Activated T-cell treated with anti-CD3 and anti-CD28 coated beads, Interleukin-2, amount 50 U/mL, for 48 hours (primary cell): ENCODE measurements at regions not wholly inside any gene's neighbourhood (a gene's known extent, or its start where the extent isn't known, plus 50 kb on each side); places are given as distances from the start of the nearest gene placed in this dataset.

Experiments
- DNase-seq, 2 experiments: peaks; one replicate each; pipeline ENCODE4 v3.0.0-alpha.2; 2020

- DNase-seq = no peak
Measured at GRCh38 chr4:35250331-35250730, 994.0 kb downstream of the ARAP2 start.

GRCh38 chr4:35250761-35251160, 993.6 kb downstream of the ARAP2 start:
- no peak for DNase-seq

- no peak for DNase-seq
Measured at GRCh38 chr4:35252071-35252470, 992.2 kb downstream of the ARAP2 start.

GRCh38 chr4:35252866-35253265, 991.4 kb downstream of the ARAP2 start:
- DNase-seq = no peak

- no peak for DNase-seq
Measured at GRCh38 chr4:35253331-35253730, 991.0 kb downstream of the ARAP2 start.

- DNase-seq = no peak
Measured at GRCh38 chr4:35286434-35286833, 957.9 kb downstream of the ARAP2 start.

- DNase-seq = no peak
Measured at GRCh38 chr4:35300996-35301774, 943.1 kb downstream of the ARAP2 start.

DNA sequence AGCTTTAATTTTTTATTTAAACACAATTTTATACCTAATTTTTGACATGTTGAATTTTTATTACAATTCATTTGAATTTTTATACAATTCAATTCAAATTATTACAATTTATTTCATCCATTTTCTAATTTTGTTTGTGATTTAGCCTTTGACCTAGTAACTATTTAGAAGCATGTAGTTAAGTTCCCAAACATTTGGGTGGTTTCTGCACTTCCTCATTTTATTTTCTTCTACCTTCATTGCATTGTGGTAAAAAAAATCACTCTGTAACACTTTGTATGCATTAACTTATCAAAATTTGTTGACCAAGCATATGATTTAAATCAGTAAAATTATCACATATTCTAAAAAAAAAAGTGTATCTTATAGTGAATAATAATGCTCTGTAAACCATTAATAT, 928.9 kb downstream of the ARAP2 start:
- DNase-seq = no peak

DNA sequence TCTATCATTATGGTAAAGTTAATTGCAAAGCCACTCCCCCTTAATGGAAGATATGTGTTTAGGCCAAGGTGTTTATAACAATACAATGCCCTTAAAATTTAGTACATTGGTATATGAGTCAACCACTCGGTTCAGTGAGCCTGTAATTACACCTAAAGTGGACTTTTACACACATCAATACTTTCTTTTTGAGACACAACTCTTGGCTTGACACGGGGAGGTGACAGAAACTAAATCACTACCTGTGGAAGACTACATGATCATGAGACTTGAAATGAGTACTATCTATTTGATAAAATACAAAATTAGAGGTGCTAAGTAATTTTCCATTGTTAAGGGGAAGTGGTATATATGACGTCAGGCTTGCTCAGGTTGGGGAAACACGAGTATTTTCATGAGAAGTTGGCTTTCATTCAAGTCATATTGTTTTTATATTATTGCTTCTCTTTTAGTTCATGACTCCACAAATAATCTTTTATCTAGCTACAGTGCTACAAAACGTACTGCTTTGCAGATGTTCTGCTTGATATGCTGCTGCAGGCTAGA, 918.3 kb downstream of the ARAP2 start:
- no peak for DNase-seq

DNA sequence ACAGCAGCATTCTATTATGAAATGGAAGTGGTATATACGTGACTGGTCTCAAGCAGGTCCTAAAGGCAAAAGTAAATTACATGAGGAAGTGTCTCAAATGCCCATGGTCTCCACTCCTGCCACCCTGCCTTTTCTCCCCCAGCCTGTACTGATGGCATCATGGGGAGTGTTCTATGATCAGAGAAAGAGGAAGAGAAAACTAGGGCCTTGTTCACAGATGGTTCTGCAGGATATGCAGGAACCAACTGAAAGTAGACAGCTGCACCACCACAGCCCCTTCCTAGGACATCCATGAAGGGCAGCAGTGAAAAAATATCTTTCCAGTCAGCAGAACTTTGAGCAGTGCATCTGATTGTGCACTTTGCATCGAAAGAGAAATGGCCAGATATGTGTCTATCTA, 901.5 kb downstream of the ARAP2 start:
- no peak for DNase-seq

DNA sequence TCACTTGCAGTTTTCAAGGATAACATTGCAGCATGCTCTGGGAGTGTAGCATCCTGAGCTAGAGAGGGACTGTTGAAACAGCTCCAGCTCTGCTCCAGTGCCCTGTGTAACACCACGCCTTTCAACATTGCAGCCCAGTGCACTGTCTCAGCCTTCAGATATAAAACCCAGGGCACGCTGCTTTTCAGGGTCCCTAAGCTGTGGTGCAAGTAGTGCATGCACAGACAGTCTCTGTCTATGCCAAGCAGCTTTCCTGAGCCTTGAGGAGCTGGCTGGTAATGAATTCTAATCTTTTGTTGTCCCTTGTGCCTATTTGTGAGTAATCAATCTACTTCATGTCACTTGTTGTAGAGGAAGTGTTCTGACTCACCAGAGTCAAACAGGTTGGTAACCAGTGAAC, 897.0 kb downstream of the ARAP2 start:
- DNase-seq = no peak

GRCh38 chr4:35358001-35358584, 886.2 kb downstream of the ARAP2 start:
- DNase-seq = no peak

DNA sequence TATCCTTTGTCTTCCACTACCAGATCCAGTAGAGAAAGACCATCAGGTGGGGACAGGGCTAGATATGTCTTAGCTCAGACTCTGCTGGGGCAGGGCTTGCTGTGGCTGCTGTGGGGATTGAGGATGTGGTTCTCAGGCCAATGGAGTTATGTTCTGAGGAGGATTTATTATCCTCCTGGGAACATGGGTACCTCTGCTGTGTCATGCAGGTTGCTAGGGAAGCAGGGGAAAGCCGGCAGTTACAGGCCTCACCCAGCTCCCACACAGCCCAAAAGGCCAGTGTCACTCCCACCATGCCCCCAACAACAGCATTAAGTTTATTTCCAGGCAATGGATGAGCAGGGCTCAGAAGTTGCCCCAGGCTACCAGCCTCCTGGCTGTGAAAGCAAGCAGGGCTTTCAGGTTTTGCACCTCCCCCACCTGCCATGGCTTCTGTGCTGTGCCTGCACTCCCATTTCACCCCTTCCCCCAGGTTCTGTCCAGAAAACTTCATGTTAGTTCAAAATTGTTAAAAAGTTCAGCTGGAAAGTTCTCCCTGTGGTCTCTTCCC, 879.9 kb downstream of the ARAP2 start:
- DNase-seq = no peak

DNA sequence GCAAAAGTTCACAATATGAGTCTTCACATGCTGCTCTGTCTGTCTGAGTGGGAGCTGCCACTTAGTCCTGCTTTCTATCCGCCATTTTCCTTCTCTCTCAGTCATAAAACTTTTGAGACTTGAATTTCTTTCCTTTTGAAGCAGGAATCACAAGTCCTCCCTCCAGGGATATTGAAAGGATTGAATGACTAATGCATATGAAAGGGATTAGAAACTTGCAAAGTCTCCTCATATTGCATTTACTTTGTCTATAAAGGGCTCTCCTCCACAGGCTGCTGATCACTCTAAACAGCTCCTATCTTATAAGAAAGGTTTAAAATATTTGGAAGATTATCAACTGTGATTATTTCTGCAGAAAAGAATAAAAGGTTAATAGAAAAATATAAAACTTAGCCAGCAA, 879.1 kb downstream of the ARAP2 start:
- DNase-seq = no peak

DNA sequence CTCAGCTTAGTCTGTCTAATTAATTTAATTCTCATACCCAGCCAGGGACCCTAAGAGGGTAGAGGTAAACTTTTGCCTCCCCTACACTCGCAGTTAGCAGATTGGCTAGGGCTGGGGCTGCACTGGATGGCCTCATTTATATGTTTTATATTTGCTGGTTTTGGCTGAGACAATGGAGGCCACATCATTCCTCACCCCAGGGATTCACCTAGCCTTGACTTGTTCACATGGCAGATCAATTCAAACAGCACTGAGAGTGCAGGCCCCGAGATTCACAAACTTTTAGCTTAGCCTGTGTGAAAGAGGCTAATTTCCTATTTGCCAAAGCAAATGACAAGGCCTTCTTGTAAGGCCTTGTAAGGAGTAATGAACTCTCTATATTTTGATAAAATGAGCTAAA, 844.4 kb downstream of the ARAP2 start:
- no peak for DNase-seq

DNA sequence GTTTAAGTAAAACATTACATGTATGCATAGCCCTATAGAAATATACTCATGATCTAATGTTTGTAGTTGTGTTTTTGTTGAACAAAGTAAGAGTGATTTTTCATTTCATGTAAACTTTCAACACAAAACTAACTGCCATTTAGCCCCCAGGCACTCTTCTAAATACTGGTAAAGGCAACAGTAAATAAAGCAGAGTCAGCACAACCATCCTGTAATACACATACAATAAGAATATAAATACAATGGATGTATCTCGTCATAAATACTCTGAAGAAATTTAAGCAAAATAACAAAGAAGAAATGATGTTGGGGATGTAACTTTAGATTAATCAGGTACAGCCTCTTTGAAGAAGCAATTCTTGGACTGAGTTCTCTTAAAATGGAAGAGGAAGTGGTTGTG, 821.2 kb downstream of the ARAP2 start:
- no peak for DNase-seq

DNA sequence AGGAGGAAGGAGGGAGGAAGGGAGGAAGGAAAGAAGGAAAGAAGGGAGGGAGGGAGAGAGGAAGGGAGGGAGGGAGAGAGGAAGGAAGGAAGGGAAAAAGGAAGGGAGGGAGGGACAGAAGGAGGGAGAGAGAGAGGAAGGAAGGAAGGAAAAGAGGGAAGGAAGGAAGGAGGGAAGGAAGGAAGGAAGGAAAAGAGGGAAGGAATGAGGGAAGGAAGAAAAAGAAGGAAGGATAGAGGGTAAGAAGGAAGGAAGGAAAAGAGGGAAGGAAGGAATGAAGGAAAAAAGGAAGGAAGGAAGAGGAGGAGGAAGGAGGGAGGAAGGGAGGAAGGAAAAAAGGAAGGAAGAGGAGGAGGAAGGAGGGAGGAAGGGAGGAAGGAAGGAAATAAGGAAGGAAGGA, 796.8 kb downstream of the ARAP2 start:
- no peak for DNase-seq

DNA sequence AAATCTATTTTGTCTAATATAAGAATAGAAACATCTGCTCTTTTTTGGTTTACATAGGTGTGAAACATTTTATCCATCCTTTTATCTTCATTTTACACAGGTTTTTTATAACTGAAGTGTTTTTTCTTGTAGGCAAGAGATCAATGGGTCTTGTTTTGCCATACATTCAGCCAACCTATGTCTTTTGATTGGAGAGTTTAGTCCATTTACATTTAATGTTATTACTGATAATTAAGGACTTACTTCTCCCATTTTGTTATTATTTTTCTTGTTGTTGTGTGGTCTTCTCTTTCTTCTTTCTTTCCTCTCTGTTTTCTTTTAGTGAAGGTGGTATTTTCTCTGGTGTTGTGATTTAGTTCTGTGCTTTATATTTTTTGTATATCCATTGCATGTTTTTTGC, 785.3 kb downstream of the ARAP2 start:
- DNase-seq = no peak

GRCh38 chr4:35461931-35462659, 782.2 kb downstream of the ARAP2 start:
- DNase-seq = no peak

GRCh38 chr4:35463251-35463952, 780.9 kb downstream of the ARAP2 start:
- no peak for DNase-seq

GRCh38 chr4:35464964-35465528, 779.3 kb downstream of the ARAP2 start:
- no peak for DNase-seq

- DNase-seq = no peak
Measured at GRCh38 chr4:35491093-35491492, 753.2 kb downstream of the ARAP2 start.

DNA sequence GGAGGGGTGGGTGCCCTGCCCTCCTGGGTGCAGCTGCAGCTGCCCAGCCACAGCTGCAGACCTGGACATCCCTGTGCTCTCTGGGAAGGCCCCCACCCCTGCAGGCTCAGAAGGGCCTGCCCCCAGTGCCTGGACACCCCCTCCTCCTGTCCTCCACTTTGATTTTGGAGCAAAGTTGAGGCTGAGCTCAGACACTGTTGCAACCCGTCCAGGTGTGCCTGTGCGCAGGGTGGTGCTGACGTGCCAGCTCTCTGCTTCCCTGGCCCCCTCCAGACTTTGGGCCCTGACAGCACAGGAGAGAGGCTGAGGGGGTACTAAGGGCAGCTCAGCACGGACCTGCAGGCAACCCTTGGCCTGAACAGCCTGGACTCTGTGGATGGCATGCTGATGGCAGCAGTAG, 750.3 kb downstream of the ARAP2 start:
- no peak for DNase-seq
